ENCODE measurements at regions not wholly inside any gene's neighbourhood (a gene's known extent, or its start where the extent isn't known, plus 50 kb on each side); places are given as distances from the start of the nearest gene placed in this dataset.

DNA sequence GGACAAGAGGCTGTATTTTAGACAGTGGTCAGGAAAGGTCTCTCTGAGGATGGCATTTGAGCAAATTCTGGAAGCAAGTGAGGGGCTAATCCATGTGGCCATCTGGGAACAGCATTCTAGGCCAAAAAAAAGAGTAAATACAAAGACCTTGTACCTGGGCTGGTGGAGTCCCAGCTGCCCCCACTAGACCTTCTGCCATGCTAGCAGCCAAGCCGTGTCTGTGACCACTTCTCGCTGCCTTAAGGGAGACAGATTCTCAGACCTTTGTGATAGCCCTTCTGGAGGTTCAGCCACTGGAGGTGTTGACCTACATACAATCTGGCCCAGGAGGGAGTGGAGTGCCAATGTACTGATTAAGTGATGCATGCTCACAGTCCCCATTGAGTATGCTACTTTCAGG lies 506.2 kb downstream of the MID1IP1 start:
- DNase-seq = no peak

- no peak for DNase-seq
Measured at GRCh38 chrX:39308126-39308525, 506.9 kb downstream of the MID1IP1 start.

DNA sequence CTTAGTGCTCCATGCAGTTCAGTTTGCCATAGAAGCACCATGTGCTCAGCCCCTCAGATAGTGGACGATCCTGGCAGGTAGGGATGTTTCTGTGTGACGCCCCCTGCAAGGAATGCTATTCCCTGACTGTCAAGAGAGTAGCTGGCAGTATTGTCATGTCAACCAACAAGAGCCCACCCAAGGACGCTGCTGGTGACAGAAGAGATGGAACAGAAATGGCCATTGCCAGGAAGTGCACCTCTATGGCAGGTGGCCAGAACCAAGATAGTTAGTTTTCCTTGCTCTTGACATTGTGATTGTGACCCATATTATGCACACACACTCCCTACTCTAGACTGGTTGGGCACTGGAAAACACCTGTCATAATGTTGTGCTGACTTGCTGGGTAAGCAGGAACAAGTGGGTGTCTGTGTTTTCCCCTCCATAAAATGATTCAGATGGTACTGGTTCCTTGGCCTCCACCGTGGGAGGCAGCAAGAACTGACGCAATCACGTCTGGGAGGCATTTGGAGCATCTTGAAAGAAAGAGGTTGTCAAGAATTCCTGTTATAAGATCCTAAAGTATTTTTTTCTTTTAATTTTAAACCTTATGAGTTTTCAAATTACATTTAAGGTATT lies 507.9 kb downstream of the MID1IP1 start:
- DNase-seq = no peak

DNA sequence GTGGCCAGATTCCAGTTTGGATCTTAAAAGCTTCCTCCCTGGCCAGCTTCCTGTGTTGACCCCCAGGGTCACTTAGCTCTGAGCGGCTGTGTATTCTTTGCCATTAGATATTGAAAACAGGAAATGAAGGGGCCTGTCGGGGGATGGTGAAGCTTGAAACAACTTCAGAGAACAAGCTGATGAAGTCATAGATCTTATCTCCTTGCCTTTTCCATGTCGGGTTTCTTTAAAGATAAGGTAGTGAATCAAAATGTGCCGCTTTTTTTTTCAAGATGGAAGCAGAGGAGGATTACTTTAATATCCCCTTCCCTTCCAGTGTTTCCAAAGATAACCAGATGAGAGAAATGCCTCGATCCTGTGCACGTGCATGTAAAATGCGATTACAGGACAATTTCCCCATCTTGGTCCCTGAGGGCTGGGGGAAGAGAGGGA lies 508.5 kb downstream of the MID1IP1 start:
- no peak for DNase-seq

DNA sequence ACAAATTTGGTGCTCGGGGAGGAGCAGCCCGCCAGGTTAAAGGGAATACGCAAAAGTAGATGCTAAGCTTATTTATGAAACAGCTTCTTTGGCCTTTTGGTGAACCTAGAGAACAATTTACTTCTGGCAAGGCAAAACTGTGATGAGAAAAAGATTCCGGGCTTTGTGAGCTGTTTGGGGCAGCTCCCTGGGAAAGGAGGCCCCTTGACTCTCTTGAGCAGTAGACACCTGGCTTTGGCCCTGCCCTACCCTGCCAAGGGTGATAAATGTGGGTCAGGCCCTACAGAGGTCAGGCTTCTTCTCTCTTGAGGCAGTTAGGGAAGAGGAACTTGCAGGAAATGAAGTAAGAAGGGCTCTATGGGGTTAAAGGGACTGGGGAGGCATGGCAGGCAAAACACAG lies 509.6 kb downstream of the MID1IP1 start:
- DNase-seq = no peak

DNA sequence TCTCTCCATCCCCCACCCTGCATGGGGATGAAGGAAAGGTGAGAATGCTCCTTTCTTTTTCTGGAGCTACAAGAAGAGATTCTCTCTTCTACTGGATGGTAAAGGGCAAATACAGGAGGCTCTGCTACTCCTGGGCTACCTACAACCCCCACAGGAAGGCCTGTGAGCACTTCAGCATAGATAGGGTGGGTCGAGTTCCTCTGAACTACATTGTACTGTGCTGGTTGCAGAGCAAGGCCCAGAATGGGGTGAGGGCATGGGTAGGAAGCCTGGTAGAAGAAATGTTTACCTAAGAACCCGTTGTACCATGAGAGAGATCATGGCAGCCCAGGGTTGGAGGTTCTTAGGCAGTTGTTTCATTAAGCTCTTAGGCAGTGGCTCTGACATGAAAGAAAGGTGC lies 510.4 kb downstream of the MID1IP1 start:
- DNase-seq = no peak

GRCh38 chrX:39313146-39313545 lies 511.9 kb downstream of the MID1IP1 start:
- DNase-seq = no peak

DNA sequence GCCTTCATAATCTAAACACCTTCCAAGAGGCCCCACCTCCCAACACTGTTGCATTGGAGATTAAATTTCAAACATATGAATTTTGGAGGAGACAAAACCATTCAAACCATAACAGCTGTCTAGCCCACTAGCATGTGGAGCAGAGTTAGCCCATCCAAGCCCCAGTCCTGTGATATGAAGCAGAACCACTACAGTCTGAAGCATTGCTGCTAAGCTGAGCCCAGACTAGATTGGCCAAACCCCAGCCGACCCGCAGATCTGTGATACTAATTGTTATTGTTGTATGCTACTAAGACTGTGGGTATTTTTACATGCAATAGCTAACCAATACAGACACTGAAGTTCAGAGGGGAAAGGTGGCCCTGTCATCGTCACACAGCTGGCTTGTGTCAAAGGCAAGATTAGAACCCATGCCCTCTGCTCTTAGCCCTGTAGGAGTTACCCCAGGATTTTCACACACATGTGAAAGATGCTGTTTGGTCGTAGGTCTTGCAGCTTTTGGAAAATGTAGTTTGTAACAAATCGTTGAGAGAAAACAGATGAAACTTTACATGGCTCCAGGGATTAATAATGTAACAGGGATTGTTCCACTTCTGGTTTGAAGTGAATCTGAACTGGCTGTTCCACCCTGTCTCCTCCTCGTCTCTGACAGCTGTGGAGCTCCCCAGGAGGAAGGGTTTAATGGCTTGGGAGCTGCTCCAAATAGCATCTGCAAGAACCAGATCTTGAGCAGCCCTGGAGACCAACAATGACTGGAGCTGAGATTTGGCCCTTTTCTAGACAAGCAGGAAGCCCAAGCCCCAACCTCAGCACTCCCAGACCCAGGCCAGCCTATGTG lies 517.5 kb downstream of the MID1IP1 start:
- DNase-seq = no peak

GRCh38 chrX:39320165-39320564 lies 518.9 kb downstream of the MID1IP1 start:
- no peak for DNase-seq

- DNase-seq = no peak
Measured at GRCh38 chrX:39322496-39322895, 521.2 kb downstream of the MID1IP1 start.

DNA sequence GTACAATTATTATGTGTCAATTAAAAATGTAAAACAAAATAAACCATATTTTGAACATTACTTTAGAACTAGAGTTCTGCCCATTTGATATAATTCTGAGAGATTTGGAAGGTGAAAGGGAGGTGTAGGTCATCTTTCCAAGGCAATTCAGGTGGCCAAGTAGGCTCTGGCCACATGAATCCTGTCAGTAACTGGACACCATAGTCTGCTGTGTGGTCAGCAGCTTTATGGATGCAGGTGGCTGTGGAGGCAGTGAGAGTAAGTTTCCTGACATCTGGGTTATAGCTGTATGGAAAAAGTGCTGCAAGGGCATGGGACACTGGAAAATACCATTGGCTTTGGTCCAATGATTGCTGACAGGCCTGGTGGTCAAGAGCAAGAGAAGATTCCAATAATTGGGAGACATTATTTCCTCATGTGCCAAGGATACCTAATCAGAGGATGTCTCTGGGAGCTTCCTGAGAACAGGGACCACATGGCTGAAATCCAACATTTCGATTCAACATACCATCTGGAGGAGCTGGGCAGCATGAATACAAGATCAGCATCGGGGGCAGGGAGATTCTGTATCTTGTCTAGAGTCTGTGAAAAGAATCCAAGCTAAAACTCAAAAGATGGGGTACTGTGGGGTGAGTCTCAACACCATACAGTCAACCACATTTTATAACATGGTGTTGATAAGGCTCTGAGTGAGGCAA lies 523.1 kb downstream of the MID1IP1 start:
- no peak for DNase-seq

GRCh38 chrX:39327255-39327654 lies 526.0 kb downstream of the MID1IP1 start:
- DNase-seq = no peak

DNA sequence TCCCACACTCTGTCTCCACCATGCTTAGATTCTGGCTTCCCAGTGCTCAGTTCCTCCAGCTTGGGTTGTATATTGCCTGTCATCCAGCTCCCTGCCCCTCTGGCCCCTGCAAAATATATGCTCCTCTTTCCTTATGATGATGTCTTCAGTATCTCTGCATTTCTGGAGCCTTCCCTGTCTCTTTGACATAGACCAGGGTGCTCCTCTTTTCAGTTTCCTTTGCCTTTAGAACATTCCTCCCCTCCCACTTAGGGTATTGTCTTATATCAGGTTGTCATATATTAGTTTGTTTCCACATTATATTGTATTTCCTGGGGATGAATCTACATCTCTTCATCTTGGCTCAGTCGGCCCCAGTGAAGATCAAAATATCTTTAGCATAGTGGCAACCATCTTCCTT lies 526.4 kb downstream of the MID1IP1 start:
- no peak for DNase-seq

GRCh38 chrX:39328661-39329060 lies 527.4 kb downstream of the MID1IP1 start:
- DNase-seq = no peak

DNA sequence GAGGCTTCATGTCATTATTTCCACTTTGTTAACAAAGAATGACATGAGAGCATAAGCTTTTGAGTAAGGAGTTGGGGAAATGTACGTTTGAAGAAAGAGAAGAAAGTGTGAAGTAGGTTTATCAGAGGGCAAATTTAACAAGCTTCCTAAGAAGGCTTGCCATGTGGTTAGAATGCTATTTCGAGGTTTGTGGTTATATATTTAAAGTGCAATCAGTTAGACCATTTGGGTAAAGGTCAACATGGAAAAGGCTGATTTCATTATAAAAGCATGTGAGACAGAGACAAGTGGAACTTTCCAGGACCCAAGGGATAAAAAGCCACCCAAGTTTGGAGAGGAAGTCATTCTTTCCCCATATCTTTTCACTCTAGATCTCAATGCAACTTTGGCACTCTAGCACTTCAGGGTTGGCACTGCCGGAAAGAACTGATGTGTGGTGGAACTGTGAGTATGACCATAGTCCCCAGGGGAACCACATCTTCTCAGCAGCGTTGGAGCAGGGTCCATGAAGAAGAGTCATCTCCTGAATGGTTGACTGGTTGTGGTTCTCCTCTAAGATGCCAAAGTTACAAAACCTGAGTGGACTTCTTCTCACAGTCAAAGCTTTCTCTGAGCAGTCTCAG lies 529.9 kb downstream of the MID1IP1 start:
- no peak for DNase-seq

- no peak for DNase-seq
Measured at GRCh38 chrX:39333451-39333850, 532.2 kb downstream of the MID1IP1 start.

- DNase-seq = no peak
Measured at GRCh38 chrX:39335513-39336235, 534.4 kb downstream of the MID1IP1 start.

- DNase-seq = no peak
Measured at GRCh38 chrX:39336671-39337311, 535.5 kb downstream of the MID1IP1 start.

GRCh38 chrX:39337451-39337850 lies 536.2 kb downstream of the MID1IP1 start:
- DNase-seq = no peak

GRCh38 chrX:39338583-39338982 lies 537.3 kb downstream of the MID1IP1 start:
- no peak for DNase-seq

DNA sequence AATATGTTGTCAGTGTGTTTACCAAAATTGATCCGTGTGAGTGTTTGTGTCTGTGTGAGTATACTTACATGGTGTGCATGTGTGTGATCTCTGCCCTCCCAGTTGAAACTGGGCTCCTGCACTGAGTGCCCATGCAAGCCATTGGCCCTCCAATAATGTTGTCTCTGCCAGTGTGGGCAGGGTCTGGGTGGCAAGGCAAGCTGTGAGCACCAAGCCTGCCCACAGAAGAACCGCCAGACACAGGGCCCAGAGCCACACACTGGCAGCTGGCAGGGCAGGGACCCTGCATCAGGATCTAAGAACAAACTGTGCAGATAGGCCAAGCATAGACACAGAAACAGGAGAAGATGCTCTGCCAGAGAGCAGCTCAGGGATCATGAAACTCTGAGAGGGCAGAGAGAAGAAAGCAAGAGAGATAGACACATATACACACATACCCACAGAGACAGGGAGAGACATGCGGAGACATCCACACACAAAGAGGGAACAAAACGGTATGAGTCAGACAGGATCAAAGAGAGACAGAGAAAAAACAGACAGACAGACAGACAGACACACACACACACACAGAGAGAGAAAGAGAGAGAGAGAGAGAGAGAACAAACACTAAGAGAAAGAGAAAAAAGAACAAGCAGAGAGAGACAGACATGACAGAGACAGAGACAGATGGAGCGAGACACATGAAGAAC lies 555.0 kb downstream of the MID1IP1 start:
- DNase-seq = no peak

DNA sequence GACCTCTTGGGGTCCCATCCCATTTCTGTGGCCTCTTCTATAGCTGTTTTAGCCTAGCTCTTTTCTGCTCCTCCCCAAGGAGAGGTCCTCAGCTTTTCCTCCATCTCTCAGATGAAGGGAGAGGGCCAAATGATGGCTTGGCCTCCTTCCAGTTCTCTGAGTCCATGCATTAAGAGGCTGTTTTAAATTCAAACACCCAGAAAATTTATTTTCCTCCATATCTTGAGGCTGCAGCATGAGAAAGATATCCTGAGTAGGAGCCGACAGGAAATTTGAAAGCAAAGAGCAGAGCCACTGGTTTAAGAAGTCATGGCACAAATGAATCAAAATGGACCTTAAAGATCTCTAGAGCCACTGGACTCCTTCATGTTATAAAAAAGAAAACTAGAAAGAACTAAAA lies 558.8 kb downstream of the MID1IP1 start:
- no peak for DNase-seq
